Panc1 (cell line): ENCODE measurements at regions not wholly inside any gene's neighbourhood (a gene's known extent, or its start where the extent isn't known, plus 50 kb on each side); places are given as distances from the start of the nearest gene placed in this dataset.

ENCODE experiments used
- ATAC-seq: fragments of 200-7000 bp; cut with Tn5 transposase; 2 replicates; pipeline ENCODE4 v1.9.1; 2020; ENCODE audit warnings: mild to moderate bottlenecking, moderate library complexity
- BruUV-seq: library from RNA; stranded (reverse); fragments of 400-500 nt; replicated peaks from 2 replicates; lab custom pipeline; 2021; lab: Mats Ljungman, UMichigan
- CTCF ChIA-PET: fragments of 300-600 bp; sonication (Branson Sonifier 250); formaldehyde crosslinking; loops from one replicate; lab custom pipeline; 2022; ENCODE audit warnings: antibody characterized with exemption; lab: Charles Lee
- POLR2A ChIA-PET: fragments of 300-600 bp; sonication (Branson Sonifier 250); formaldehyde crosslinking; loops from one replicate; lab custom pipeline; 2022; ENCODE audit warnings: antibody characterized with exemption; lab: Charles Lee
- DNase-seq: peaks from one replicate; pipeline ENCODE4 v3.0.0-alpha.2; 2010; ENCODE audit warnings: low read depth, low spot score
- H3K27ac ChIP-seq: 2 replicates; pipeline ENCODE4 v1.5.1; 2011; ENCODE audit warnings: mild to moderate bottlenecking, low read length, inconsistent platforms
- H3K27me3 ChIP-seq: fragments of 200-500 bp; sonication (Bioruptor generic); 2 replicates; pipeline ENCODE4 v1.6.0; 2014; ENCODE audit warnings: low read length, inconsistent platforms; ENCODE audit not compliant: control insufficient read depth, insufficient read depth
- H3K36me3 ChIP-seq: fragments of 200-500 bp; sonication (Bioruptor generic); 2 replicates; pipeline ENCODE4 v1.5.1; 2014; ENCODE audit warnings: inconsistent platforms, mild to moderate bottlenecking, low read length, moderate library complexity; ENCODE audit not compliant: control insufficient read depth, insufficient read depth
- H3K4me1 ChIP-seq: 2 replicates; pipeline ENCODE4 v1.5.1; 2011; ENCODE audit warnings: inconsistent platforms, mild to moderate bottlenecking, low read length, moderate library complexity; ENCODE audit not compliant: control insufficient read depth, insufficient read depth
- H3K4me3 ChIP-seq, 2 experiments: 2 replicates each; pipeline ENCODE4 v1.5.1; 2011 to 2012; ENCODE audit warnings: low read depth in 2 of 2, low read length in 2 of 2, mild to moderate bottlenecking in 2 of 2, inconsistent platforms in 1 of 2, moderate library complexity in 1 of 2
- H3K9me3 ChIP-seq: fragments of 200-500 bp; sonication (Bioruptor generic); 2 replicates; pipeline ENCODE4 v1.5.1; 2014; ENCODE audit warnings: low read depth, mild to moderate bottlenecking, inconsistent platforms, low read length, moderate library complexity; ENCODE audit not compliant: control insufficient read depth, insufficient read depth
- POLR2AphosphoS5 ChIP-seq: IDR thresholded peaks from 2 replicates; pipeline ENCODE4 v1.6.1; 2012; ENCODE audit warnings: mild to moderate bottlenecking, low read depth, low read length, moderate library complexity
- SIN3A ChIP-seq: IDR thresholded peaks from 2 replicates; pipeline ENCODE4 v1.6.1; 2012; ENCODE audit warnings: low read depth, mild to moderate bottlenecking, low read length, moderate library complexity, borderline replicate concordance; ENCODE audit not compliant: insufficient read depth
- TCF7L2 ChIP-seq: IDR thresholded peaks from 2 replicates; pipeline ENCODE4 v1.6.1; 2011; ENCODE audit warnings: mild to moderate bottlenecking, low read depth, low read length, inconsistent platforms
- in situ Hi-C: cut with HindIII; loops from 2 replicates; pipeline ENCODE4 v1.10.0; 2016; ENCODE audit warnings: low sequenced_read_pairs, low pct_unique_long_range_greater_than_20kb
- intact Hi-C: fragments of 100-400 bp; cut with micrococcal nuclease; formaldehyde crosslinking; loops from one replicate; pipeline ENCODE4 v1.10.0; 2022; ENCODE audit not compliant: unreplicated experiment
- TF ChIP-seq, protein P1 (sequence below), 2 experiments: IDR thresholded peaks; 2 replicates each; pipeline ENCODE4 v1.6.1; 2011 to 2012; ENCODE audit warnings: low read depth in 2 of 2, control low read depth in 1 of 2, low read length in 1 of 2, mild to moderate bottlenecking in 1 of 2, moderate library complexity in 1 of 2; ENCODE audit not compliant: insufficient read depth in 1 of 2
- TF ChIP-seq, protein P2 (sequence below): fragments of 450-650 bp; IDR thresholded peaks from 2 replicates; pipeline ENCODE4 v1.5.1; 2017; ENCODE audit warnings: mild to moderate bottlenecking

DNA sequence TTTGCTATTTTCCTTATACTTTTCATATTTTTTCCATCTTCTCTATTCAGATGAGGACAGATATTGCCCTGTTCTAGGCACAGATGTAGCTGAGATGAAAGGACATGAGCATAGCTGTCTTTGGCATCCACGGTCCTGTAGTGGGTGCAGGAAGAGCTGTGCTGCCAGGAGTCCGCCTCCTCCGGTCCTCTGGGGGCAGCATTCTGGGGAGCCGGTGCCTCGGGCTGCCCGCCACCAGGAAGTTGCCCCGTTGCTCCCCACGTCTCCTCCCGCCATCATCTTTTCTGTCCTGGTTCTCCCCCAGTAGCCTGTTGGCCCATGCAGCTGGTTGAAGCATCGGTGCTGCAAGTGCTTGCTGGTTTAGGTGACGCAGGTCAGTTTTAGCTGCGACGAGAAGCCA is 170.0 kb upstream of the IRX4 start:
- POLR2A ChIA-PET = no interaction called here
- BruUV-seq = no TSS peak
- no peaks in the 10 kb centered on the region for H3K9me3 ChIP-seq
- in situ Hi-C loops (no loop called here), intact Hi-C loops (no loop called here)
- ATAC-seq (no peak), DNase-seq (no peak)
- no peak overlapping the region for H3K27ac ChIP-seq
- H3K36me3 ChIP-seq = no peaks in the 10 kb centered on the region; the same call in 1 of the 2 replicates
- H3K4me1 ChIP-seq = no peaks in the 10 kb centered on the region
- H3K27me3 ChIP-seq = peaks cover 23% of the 10 kb centered on the region
- TF ChIP-seq, protein P1, sequence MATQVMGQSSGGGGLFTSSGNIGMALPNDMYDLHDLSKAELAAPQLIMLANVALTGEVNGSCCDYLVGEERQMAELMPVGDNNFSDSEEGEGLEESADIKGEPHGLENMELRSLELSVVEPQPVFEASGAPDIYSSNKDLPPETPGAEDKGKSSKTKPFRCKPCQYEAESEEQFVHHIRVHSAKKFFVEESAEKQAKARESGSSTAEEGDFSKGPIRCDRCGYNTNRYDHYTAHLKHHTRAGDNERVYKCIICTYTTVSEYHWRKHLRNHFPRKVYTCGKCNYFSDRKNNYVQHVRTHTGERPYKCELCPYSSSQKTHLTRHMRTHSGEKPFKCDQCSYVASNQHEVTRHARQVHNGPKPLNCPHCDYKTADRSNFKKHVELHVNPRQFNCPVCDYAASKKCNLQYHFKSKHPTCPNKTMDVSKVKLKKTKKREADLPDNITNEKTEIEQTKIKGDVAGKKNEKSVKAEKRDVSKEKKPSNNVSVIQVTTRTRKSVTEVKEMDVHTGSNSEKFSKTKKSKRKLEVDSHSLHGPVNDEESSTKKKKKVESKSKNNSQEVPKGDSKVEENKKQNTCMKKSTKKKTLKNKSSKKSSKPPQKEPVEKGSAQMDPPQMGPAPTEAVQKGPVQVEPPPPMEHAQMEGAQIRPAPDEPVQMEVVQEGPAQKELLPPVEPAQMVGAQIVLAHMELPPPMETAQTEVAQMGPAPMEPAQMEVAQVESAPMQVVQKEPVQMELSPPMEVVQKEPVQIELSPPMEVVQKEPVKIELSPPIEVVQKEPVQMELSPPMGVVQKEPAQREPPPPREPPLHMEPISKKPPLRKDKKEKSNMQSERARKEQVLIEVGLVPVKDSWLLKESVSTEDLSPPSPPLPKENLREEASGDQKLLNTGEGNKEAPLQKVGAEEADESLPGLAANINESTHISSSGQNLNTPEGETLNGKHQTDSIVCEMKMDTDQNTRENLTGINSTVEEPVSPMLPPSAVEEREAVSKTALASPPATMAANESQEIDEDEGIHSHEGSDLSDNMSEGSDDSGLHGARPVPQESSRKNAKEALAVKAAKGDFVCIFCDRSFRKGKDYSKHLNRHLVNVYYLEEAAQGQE (IDR thresholded peaks at IDR 0.05; ENCODE audit: insufficient read depth in 1 of 2, low read depth in 2 of 2, low read length in 1 of 2) = no peak
- no peak for TF ChIP-seq TCF7L2
- H3K4me3 ChIP-seq = no peak overlapping the region
- CTCF ChIA-PET = no interaction called here

DNA sequence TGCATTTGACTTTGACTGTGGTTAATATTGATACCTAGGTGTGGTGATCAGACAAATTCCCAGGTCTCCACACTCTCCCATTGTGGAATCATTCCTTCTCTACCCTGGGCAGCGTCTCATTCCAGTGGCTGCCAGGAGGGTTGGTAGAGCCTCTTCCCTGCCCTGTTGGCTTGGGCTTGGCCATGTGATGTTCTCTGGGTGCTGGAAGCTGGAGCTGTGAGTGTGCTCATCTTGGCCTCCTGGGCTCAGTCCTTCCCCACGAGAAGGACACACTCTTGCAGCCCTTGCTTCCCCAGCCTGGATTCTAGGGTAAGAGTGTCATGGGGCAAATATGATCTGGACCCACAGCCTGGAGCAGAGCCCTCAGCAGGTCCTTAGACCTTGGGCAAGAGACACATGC is 167.2 kb upstream of the IRX4 start:
- no peak overlapping the region for H3K27ac ChIP-seq
- ATAC-seq (no peak), DNase-seq (no peak)
- TF ChIP-seq TCF7L2 (no peak), SIN3A (no peak), POLR2AphosphoS5 (no peak)
- TF ChIP-seq, protein P2, sequence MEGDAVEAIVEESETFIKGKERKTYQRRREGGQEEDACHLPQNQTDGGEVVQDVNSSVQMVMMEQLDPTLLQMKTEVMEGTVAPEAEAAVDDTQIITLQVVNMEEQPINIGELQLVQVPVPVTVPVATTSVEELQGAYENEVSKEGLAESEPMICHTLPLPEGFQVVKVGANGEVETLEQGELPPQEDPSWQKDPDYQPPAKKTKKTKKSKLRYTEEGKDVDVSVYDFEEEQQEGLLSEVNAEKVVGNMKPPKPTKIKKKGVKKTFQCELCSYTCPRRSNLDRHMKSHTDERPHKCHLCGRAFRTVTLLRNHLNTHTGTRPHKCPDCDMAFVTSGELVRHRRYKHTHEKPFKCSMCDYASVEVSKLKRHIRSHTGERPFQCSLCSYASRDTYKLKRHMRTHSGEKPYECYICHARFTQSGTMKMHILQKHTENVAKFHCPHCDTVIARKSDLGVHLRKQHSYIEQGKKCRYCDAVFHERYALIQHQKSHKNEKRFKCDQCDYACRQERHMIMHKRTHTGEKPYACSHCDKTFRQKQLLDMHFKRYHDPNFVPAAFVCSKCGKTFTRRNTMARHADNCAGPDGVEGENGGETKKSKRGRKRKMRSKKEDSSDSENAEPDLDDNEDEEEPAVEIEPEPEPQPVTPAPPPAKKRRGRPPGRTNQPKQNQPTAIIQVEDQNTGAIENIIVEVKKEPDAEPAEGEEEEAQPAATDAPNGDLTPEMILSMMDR = no peak
- TF ChIP-seq, protein P1 (IDR thresholded peaks at IDR 0.05; ENCODE audit: insufficient read depth in 1 of 2, low read depth in 2 of 2, low read length in 1 of 2) = no peak
- intact Hi-C loops (no loop called here), in situ Hi-C loops (no loop called here)
- CTCF ChIA-PET = no interaction called here
- H3K9me3 ChIP-seq = no peaks in the 10 kb centered on the region
- H3K4me3 ChIP-seq = no peak overlapping the region
- BruUV-seq = no TSS peak
- no peaks in the 10 kb centered on the region for H3K36me3 ChIP-seq
- peaks cover 23% of the 10 kb centered on the region for H3K27me3 ChIP-seq
- H3K4me1 ChIP-seq = no peaks in the 10 kb centered on the region
- POLR2A ChIA-PET = no interaction called here
